Dedifferentiated amniotic fluid mesenchymal stem cell (primary cell): ENCODE measurements at regions not wholly inside any gene's neighbourhood (a gene's known extent, or its start where the extent isn't known, plus 50 kb on each side); places are given as distances from the start of the nearest gene placed in this dataset.

Source experiments
- DNase-seq: peaks from one replicate; pipeline ENCODE4 v3.0.0-alpha.2; 2016; ENCODE audit errors: extremely low spot score

DNA sequence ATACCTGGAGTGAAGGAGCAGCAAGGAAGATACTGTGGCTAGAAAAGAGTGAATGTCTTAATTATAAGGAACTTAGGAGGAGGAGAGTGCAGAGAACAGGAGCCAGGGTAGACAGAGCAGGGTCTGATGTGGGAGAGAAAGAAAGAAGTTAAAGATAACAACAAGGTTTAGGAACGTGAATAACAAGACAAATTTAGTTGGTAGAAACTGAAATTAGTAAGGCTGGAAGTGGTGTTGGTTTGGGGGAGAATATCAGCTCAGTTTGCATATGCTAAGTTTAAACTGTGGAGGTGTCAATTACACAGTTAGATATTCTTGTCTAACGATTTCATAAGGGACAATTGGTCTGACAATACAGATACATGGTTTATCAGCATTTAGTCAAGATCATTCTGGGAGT is 1123.7 kb upstream of the PABPC4L start:
- DNase-seq: no peak

DNA sequence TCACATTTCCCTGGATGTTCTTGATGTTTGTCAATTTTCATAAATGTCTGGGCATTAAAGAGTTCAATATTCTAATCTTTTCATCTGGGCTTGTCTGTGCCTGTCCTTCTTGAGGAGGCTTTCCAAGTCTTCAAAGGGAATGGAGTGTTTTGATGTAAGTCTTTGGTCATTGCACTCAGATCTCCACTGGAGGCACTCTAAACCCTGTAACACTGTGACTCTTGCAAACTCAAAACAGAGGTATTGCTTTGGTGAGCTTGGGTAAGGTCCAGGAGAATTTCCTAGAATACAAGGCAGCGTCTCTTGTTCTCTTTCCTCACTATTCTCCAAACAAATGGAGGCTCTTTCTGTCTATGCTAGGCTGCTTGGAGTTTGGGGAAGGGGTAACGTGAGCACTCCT is 1118.1 kb upstream of the PABPC4L start:
- DNase-seq: no peak

DNA sequence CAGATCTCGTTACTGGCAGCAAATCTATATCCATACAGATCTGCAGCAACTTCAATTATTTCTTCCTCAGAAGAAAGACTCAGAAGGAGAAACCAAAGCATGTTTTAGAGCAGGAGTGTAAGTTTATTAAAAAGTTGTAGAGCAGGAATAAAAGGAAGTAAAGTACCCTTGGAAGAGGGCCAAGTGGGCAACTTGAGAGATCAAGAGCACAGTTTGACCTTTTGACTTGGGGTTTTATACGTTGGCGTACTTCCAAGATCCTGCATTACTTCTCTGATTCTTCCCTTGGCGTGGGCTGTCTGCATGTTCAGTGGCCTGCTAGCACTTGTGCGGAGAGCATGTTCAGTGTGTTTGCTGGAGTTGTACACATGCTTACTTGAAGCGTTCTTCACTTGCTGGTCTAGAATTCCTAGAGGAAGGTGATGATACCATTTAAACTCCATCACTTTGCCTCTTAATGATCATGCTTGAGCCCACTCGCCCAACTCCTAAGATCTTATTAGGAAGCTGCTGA is 1114.7 kb upstream of the PABPC4L start:
- DNase-seq: no peak

GRCh38 chr4:135290136-135290535 is 1088.5 kb upstream of the PABPC4L start:
- DNase-seq: no peak

- DNase-seq: no peak
Measured at GRCh38 chr4:135283934-135284333, 1082.3 kb upstream of the PABPC4L start.

DNA sequence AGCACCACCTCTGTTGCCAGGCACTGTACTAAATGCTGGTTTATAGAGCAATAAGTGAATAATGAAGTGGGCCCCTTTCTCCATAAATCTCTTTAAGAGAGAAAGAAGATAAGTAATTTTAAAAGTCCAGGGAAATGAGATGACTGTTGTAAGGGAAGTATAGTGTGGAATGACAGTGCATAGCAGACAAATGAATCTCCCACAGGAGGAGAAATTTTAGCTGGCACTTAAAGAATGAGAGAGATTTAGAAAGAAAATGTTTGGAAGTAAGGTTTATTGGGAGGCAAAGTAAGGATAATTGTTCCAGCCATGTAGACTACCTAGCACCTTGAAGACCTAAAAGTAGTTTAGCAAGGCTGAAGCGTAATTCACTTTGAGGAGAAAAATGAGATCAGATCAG is 1081.1 kb upstream of the PABPC4L start:
- no peak for DNase-seq

DNA sequence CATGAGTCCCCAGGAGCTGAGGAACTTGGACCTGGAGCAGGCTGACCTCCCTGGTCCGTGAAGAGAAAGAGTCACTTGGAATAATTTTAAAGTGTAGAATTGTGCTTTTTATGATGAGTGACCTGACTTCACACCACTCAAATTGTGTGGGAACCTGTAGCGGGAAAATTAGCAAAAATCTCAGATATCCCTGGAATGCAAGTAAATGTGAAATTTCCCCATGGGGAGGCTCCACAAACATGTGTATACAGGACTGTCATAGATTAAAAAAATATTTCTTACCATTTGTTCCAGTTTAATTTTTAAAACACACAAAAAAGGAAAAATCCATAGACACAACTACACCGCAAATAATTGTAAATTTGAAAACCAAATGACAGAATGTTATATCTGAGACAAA is 1079.6 kb upstream of the PABPC4L start:
- no peak for DNase-seq

- DNase-seq: no peak
Measured at GRCh38 chr4:135277980-135278315, 1076.4 kb upstream of the PABPC4L start.

DNA sequence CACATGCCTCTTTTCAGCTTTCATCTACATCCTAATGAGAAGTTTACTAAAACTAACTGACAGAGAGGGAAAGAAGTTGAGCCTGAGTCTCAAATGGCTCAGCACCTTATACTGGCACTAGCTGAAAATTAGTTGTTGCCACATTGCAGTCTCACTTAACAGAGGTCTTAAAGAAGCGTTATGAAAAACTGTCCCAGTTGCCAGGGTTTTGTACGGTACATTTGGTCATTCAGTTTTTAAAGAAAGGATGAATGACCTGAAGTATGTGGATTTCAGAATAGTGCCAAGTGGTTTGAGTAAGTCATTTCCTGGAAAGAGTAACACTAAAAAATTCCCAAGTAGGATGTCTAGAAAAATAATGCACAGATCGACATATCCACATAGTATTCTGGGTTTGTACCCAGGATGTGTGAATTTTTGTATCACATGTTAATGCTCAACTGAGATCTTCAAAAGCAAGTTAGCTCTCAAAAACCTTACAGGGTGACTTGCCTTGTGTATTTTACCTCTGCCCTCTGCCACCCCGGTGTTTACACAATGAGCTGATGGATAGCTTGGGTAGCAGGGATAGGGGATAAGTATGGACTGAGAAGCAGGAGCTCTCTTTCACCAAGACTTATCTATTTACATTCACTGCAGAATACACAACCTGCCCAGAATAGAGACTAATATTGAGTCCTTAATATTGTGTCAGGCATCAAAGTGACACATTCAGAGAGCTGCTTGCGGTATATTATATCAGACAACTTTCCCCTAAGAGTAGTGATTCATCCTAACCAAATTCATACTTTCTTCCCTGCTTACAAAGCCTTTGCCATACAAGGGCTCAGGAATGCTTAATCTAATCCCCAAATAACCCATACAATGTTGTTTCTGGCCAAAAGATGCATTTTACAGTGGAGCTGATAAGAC is 1075.7 kb upstream of the PABPC4L start:
- peak; percentile 49 for DNase-seq

DNA sequence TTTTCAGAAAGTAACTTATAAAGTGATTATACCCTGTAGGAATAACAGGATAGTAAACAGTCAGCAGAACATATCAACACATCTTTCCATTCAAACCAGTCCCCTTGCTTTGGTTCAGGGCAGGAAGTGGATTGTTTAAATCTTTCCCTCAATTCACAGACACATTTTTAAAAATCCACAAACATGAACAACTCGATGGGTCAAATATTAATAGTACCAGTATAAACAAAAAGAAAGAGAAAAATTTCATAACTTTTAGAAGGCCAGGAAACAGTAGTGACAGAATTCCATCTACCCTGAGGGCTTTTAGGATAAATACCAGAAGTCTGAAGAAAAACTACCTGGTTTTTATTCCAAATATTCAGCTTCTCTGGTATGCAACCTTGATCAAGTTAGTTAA is 1072.8 kb upstream of the PABPC4L start:
- DNase-seq: no peak

DNA sequence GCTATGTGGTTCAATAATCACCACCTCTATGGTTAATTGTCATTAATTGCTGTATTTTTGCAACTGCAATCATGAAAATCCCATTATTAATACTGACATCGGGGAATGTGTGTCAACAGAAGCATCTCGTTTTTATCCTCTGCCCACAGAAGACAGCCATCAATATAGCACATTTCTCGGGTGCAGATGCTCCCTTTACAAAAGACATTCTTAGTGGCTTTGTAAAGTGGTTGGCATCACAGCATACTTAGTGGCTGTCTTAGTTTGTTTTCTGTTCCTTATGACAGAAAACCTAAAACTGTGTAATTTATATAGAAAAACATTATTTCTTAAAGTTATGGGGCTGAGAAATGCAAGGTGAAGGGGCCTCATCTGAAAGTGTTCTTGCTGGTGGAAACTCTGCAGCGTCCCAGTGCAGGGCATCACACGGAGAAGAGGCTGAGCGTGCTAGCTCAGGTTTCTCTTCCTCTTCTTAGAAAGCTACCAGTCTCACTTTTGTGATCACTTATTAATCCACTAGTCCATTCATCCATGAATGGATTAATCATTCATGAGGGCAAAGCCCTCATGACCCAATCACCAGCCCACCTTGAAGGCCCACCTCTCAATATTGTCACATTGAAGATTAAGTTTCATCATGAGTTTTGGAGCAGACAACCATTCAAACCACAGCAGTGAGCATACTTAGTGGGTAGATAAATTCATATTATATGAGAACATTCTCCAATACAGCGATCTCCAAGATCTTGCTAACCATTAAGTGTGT is 1067.7 kb upstream of the PABPC4L start:
- no peak for DNase-seq

DNA sequence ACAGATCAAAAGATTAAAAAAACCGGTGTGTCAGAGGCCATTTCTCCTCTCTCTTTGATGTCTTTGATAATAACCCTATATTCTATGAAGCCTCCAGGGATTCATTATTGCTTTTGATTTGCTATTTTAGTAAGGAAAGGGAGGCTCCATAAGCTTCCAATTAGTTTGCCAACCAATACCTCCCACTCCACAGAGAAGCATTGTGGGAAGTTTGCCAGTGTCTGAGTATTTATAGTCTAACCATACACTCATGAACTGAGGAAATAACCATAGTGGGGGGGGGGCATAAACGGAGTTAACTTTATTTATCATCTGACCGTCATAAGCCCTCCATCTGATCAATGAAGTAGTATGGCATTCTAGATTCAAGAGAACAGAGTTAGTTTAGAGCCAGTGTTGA is 1066.8 kb upstream of the PABPC4L start:
- DNase-seq: no peak

- no peak for DNase-seq
Measured at GRCh38 chr4:135267148-135267865, 1065.7 kb upstream of the PABPC4L start.

DNA sequence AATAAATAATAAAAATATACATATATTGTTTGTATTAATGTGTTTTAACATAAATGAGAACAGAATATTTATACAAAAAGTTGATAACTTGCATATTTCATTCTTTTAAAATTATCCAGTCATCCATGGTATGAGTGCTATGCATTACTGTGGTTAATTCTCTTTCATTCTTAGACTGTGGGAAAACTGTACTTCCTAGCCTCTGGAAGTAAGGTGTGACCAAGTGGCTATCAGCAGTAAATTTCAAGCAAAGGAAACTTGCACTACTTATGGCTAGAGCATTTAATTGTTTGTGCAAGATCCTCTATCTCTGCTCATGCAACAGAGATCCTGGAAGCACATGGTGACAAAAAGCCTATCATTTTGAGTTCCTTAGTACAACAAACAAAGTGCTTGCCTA is 1054.5 kb upstream of the PABPC4L start:
- DNase-seq: peak; percentile 29

DNA sequence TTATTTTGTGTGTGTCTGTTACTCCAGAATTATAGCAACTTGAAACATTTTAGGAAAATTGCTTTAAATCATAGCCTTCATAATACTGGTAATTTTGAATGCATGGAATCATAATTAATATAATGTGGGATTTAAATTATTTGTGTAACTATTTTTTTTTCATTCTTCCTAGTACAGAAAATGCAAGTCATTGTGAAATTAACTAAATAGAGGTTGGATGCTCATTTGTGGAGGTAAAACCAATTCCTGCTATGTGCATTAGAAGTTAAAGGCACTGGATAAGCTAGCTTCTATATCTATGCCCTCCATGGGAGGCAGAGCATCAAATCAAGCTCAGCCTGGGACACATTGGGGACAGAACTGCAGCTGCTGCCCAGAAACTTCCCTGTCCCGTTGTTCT is 1048.5 kb upstream of the PABPC4L start:
- DNase-seq: no peak

- DNase-seq: no peak
Measured at GRCh38 chr4:135249024-135249423, 1047.4 kb upstream of the PABPC4L start.

GRCh38 chr4:135244696-135245095 is 1043.1 kb upstream of the PABPC4L start:
- no peak for DNase-seq

GRCh38 chr4:135244056-135244455 is 1042.5 kb upstream of the PABPC4L start:
- no peak for DNase-seq

DNA sequence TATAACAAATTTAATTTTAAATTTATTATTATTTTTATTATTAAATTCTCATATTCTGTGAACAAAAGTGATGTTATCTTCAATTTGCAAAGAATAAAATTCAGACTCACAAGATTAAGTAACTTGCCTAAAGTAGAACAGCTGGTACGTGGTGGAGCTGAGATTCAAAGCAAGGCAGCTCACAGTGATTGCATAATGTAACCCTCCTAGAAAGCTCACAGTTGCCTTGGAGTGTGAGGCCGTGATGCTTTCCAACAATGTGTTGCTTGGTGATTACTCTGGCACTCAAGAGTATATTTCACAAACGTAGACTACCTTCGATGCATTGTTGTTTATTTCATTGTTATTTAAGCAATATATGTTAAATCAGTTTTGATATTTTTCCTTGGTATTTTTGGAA is 1039.2 kb upstream of the PABPC4L start:
- no peak for DNase-seq

GRCh38 chr4:135239964-135240363 is 1038.4 kb upstream of the PABPC4L start:
- DNase-seq: no peak

GRCh38 chr4:135238940-135239339 is 1037.4 kb upstream of the PABPC4L start:
- DNase-seq: no peak

DNA sequence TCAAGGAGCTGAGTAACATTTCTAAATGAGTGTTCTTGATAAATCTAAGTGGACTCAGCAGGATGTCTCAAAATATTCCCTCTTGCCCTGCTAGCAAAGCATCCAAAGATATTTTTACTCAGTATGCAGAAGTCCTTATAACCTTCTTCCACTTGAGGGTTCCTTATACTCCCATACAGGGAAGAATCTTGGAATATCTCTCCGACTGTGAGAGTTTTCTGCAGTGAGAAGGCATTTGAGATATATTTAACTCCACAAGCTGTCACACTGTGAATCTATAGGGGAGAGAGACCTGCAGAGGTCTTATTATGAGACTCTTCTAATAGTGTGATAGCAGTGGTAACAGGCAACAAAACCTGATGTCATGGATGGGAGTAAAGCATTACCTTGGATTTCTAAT is 1034.5 kb upstream of the PABPC4L start:
- DNase-seq: no peak
